Esophagus muscularis mucosa (tissue), 4 donors: ENCODE measurements at regions not wholly inside any gene's neighbourhood (a gene's known extent, or its start where the extent isn't known, plus 50 kb on each side); places are given as distances from the start of the nearest gene placed in this dataset.

Source experiments
- DNase-seq: peaks from one replicate; pipeline ENCODE4 v3.0.0-alpha.2; 2017; ENCODE audit errors: extremely low spot score
- H3K27ac ChIP-seq, 4 donors: fragments of 200-600 bp; sonication (generic); replicated peaks in 1 of 4; 1 replicate in 3 of 4; 2 replicates in 1 of 4; pipeline ENCODE4 v1.5.1; 2016 to 2019; ENCODE audit warnings: mild to moderate bottlenecking in 1 of 4
- H3K27me3 ChIP-seq, 4 donors: fragments of 200-600 bp; sonication (generic); one replicate each; pipeline versions ENCODE4 v1.5.1 to v1.6.0; 2016 to 2019
- H3K36me3 ChIP-seq, 4 donors: fragments of 200-600 bp; sonication (generic); one replicate each; pipeline ENCODE4 v1.5.1; 2016 to 2019
- H3K4me1 ChIP-seq, 4 donors: fragments of 200-600 bp; sonication (generic); one replicate each; pipeline ENCODE4 v1.5.1; 2016 to 2019
- H3K4me3 ChIP-seq, 4 donors: fragments of 200-600 bp; sonication (generic); 1 replicate in 2 of 4; 2 replicates in 2 of 4; pipeline ENCODE4 v1.5.1; 2016 to 2019; ENCODE audit warnings: mild to moderate bottlenecking in 4 of 4, moderate library complexity in 1 of 4
- H3K9me3 ChIP-seq, 4 donors: fragments of 200-600 bp; sonication (generic); 1 replicate in 3 of 4; 2 replicates in 1 of 4; pipeline ENCODE4 v1.5.1; 2016 to 2019
- EP300 ChIP-seq: sonication (generic); formaldehyde crosslinking; IDR thresholded peaks from one replicate; pipeline ENCODE4 v1.6.1; 2017; ENCODE audit warnings: antibody characterized with exemption
- POLR2A ChIP-seq: fragments of 450-650 bp; IDR thresholded peaks from one replicate; pipeline ENCODE4 v1.6.1; 2017; ENCODE audit warnings: antibody characterized with exemption, moderate library complexity, mild to moderate bottlenecking, low read depth
- POLR2AphosphoS5 ChIP-seq, 2 donors: sonication (generic); formaldehyde crosslinking; IDR thresholded peaks; one replicate each; pipeline ENCODE4 v1.6.1; 2017; ENCODE audit warnings: antibody characterized with exemption in 2 of 2
- WGBS: methylation state at CpG from one replicate; pipeline ENCODE4 v1.1.5; 2018; 5-methylcytosine and 5-hydroxymethylcytosine counted together
- intact Hi-C: fragments of 100-400 bp; cut with DNase I; formaldehyde crosslinking; loops from one replicate; pipeline ENCODE4 v1.15.1; 2023
- TF ChIP-seq, protein P1 (sequence below), 3 experiments: fragments of 200-600 bp in 2 of 3; fragments of 450-650 bp in 1 of 3; sonication (generic) in 2 of 3; IDR thresholded peaks; one replicate each; pipeline ENCODE4 v1.5.1; 2017 to 2019; ENCODE audit warnings: antibody characterized with exemption in 3 of 3, mild to moderate bottlenecking in 2 of 3, moderate library complexity in 1 of 3

DNA sequence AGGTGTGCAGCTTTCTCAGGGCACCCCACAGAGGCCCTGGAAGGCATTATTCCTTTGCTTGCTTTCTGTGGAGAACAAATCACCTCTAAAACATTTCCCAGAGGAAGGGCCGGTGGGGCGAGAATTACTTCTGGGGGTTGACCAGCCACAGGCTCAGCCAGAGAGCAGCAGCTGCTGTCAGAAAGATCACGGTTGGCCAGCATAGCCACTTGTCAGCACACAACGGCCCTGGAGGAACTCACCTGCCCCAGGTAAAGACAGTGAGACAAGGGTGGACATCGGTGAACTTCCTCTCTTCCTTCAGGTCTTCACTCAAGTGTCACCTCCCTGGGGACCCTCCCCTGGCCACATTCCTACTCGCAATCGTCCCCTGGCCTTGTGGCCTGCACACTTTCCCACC is 69.5 kb upstream of the CLDN14 start:
- intact Hi-C loops, result no loop called here
- DNase-seq, result no peak
- no peaks in the 10 kb centered on the region for H3K9me3 ChIP-seq
- peaks cover 0 to 58% (median 2%) of the 10 kb centered on the region in 4 donors for H3K27me3 ChIP-seq
- no peak for TF ChIP-seq POLR2AphosphoS5 (IDR thresholded peaks at IDR 0.05)
- TF ChIP-seq EP300, result no peak
- TF ChIP-seq POLR2A, result no peak
- TF ChIP-seq, protein P1, sequence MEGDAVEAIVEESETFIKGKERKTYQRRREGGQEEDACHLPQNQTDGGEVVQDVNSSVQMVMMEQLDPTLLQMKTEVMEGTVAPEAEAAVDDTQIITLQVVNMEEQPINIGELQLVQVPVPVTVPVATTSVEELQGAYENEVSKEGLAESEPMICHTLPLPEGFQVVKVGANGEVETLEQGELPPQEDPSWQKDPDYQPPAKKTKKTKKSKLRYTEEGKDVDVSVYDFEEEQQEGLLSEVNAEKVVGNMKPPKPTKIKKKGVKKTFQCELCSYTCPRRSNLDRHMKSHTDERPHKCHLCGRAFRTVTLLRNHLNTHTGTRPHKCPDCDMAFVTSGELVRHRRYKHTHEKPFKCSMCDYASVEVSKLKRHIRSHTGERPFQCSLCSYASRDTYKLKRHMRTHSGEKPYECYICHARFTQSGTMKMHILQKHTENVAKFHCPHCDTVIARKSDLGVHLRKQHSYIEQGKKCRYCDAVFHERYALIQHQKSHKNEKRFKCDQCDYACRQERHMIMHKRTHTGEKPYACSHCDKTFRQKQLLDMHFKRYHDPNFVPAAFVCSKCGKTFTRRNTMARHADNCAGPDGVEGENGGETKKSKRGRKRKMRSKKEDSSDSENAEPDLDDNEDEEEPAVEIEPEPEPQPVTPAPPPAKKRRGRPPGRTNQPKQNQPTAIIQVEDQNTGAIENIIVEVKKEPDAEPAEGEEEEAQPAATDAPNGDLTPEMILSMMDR (IDR thresholded peaks at IDR 0.05), result no peak
- no peaks in the 10 kb centered on the region for H3K4me1 ChIP-seq
- H3K4me3 ChIP-seq, result no peak overlapping the region
- H3K36me3 ChIP-seq, result no peaks in the 10 kb centered on the region
- no peak overlapping the region for H3K27ac ChIP-seq
- WGBS, result 76% methylated on average over 7 of the region's 7 CpGs

DNA sequence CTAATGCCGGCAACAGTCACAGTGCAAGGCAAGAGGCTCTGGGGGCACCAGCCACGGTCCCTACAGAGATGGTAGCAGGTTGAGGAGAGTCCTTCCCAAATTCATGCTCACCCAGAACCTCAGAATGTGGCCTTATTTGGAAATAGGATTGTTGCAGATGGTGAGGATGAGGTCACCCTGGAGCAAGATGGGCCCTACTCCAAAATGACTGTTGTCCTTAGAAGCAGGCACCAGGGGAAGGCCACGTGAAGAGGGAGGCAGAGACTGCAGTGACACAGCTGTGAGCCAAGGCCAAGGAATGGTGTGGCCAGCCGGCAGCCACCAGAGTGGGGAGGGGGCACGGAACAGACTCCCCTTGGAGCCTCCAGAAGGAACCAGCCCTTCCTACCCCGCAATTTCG is 70.8 kb upstream of the CLDN14 start:
- intact Hi-C loops, result no loop called here
- WGBS, result 93% methylated on average over 5 of the region's 7 CpGs
- no peaks in the 10 kb centered on the region for H3K9me3 ChIP-seq
- no peaks in the 10 kb centered on the region for H3K4me1 ChIP-seq
- TF ChIP-seq EP300 (no peak), POLR2AphosphoS5 (IDR thresholded peaks at IDR 0.05) (no peak), POLR2A (no peak)
- TF ChIP-seq, protein P1 (IDR thresholded peaks at IDR 0.05), result no peak
- H3K4me3 ChIP-seq, result no peak overlapping the region
- H3K27me3 ChIP-seq, result peaks cover 0 to 51% (median 2%) of the 10 kb centered on the region in 4 donors
- no peaks in the 10 kb centered on the region for H3K36me3 ChIP-seq
- H3K27ac ChIP-seq, result no peak overlapping the region
- DNase-seq, result no peak

DNA sequence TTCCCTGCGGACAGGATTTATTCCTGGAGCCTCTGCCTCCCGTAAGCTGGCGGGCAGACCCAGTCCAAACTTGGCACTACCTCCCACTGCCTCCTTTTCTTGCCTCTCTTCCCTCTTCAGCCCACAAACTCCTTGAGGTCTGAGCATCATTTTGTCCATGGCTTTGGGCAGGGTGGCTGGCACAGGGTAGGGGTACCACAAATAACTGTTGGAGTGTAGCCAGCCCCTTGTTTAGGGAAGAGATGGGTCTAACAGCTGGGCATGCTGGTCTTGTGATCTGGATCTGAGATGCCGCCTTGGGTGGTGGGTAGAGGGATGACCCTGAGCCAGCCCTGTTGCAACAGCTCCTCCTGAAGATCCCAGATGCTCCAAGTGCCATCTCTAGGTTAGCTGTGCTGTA is 71.4 kb upstream of the CLDN14 start:
- TF ChIP-seq POLR2A (no peak), EP300 (no peak), POLR2AphosphoS5 (IDR thresholded peaks at IDR 0.05) (no peak)
- TF ChIP-seq, protein P1 (IDR thresholded peaks at IDR 0.05), result no peak
- no peak overlapping the region for H3K27ac ChIP-seq
- H3K4me1 ChIP-seq, result no peaks in the 10 kb centered on the region
- no peak overlapping the region for H3K4me3 ChIP-seq
- intact Hi-C loops, result no loop called here
- H3K9me3 ChIP-seq, result no peaks in the 10 kb centered on the region
- 83% methylated on average over 3 of the region's 4 CpGs for WGBS
- peaks cover 0 to 56% (median 2%) of the 10 kb centered on the region in 4 donors for H3K27me3 ChIP-seq
- no peak for DNase-seq
- no peaks in the 10 kb centered on the region for H3K36me3 ChIP-seq

GRCh38 chr21:36551731-36552433 is 72.0 kb upstream of the CLDN14 start:
- WGBS, result 41% methylated on average over 10 of the region's 10 CpGs
- TF ChIP-seq POLR2A, result no peak
- TF ChIP-seq EP300, result no peak
- no peak for TF ChIP-seq POLR2AphosphoS5 (IDR thresholded peaks at IDR 0.05)
- TF ChIP-seq, protein P1 (IDR thresholded peaks at IDR 0.05), result no peak
- H3K27ac ChIP-seq, result no peak overlapping the region
- intact Hi-C loops, result no loop called here
- H3K27me3 ChIP-seq, result peaks cover 0 to 62% (median 2%) of the 10 kb centered on the region in 4 donors
- no peaks in the 10 kb centered on the region for H3K4me1 ChIP-seq
- no peaks in the 10 kb centered on the region for H3K9me3 ChIP-seq
- DNase-seq, result no peak
- no peak overlapping the region for H3K4me3 ChIP-seq
- H3K36me3 ChIP-seq, result no peaks in the 10 kb centered on the region

DNA sequence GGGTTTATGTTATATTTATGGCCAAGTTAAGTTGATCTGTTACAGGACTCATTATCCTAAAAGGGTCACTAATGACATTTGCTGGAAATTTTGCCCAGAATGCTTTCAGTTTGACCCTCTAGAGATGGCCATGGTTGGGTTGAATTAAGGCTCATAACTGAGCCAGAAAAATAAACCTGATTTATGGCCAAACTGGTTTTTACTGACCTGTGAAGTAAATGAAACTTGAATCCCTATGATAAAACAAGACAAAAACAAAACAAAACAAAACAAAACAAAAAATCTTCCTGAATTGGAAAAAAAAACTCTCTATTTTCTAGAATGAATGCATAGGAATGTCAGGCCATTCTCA is 72.5 kb upstream of the CLDN14 start:
- H3K4me3 ChIP-seq, result no peak overlapping the region
- no peaks in the 10 kb centered on the region for H3K36me3 ChIP-seq
- no peaks in the 10 kb centered on the region for H3K9me3 ChIP-seq
- intact Hi-C loops, result no loop called here
- peaks cover 0 to 60% (median 2%) of the 10 kb centered on the region in 4 donors for H3K27me3 ChIP-seq
- DNase-seq, result no peak
- H3K27ac ChIP-seq, result no peak overlapping the region
- no peaks in the 10 kb centered on the region for H3K4me1 ChIP-seq
- TF ChIP-seq POLR2AphosphoS5 (IDR thresholded peaks at IDR 0.05) (no peak), POLR2A (no peak), EP300 (no peak)
- TF ChIP-seq, protein P1 (IDR thresholded peaks at IDR 0.05), result no peak
